Stimulated activated CD4-positive, alpha-beta T cell treated with anti-CD3 and anti-CD28 coated beads, Interleukin-2, amount 100 ng/mL, for 48 hours (primary cell): ENCODE measurements at regions not wholly inside any gene's neighbourhood (a gene's known extent, or its start where the extent isn't known, plus 50 kb on each side); places are given as distances from the start of the nearest gene placed in this dataset.

ENCODE experiments used
- DNase-seq, 2 donors: peaks; one replicate each; pipeline ENCODE4 v3.0.0-alpha.2; 2020

- no peak for DNase-seq
Measured at GRCh38 chr2:172372436-172372835, 55.0 kb upstream of the ITGA6 start.

GRCh38 chr2:172373076-172373475 is 54.3 kb upstream of the ITGA6 start:
- no peak for DNase-seq

GRCh38 chr2:172373766-172374165 is 53.6 kb upstream of the ITGA6 start:
- no peak for DNase-seq

GRCh38 chr2:172374318-172375240 is 52.8 kb upstream of the ITGA6 start:
- no peak for DNase-seq

DNA sequence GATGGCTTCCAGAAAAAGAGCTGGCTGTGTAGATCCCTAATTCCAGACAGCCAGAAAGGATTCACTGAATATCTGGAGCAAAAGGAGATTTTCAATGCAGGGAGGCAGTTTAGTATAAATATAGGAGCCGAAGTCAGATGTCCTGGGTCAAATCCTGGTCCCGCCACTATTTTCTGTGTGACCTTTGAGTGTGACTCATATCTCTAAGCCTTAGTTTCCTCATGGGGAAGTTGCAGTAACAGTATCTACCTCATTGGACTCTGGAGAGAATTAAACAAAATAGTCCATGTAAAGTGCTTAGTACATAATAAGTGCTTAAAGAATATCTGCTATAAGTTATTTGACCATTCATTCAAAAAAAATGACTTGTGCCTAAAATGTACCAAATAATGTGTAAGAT is 52.1 kb upstream of the ITGA6 start:
- DNase-seq, result no peak

DNA sequence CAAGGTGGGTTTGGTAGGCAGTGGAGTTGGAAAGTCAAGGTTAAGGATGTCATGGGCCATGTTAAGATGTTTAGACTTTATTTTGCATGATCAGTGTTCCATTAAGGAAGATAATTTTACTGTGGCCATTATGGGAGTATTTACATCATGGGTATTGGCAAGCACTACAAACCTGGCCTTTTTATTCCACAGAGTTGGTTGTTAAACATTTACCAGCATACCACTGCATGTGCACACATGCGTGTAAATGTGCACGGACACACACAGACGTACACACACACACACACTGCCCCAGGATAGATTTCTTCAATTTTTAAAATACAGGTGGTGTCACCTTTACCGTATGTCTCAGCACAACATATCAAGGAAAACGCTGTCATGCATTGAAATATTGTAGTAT is 51.4 kb upstream of the ITGA6 start:
- DNase-seq, result no peak

- no peak for DNase-seq
Measured at GRCh38 chr2:172376505-172377125, 50.8 kb upstream of the ITGA6 start.

DNA sequence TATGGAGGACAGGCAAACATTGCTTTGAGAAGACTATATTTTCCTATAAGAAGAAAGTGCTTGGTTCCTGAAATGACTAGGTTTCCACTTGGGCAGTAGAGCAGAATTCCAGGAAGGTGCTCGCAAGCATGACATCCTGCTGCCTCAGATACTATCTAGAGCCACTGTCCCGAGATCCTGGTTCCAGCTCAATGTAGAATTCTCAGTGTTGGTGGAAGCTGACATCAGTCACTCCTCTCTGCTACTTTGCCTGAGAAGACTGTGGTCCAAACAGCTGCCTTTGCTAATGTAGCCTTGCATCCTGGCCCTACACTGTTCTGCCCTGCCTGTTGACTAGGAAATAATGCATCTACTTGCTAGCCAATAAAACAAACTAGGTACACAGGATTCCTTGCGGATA is 50.0 kb upstream of the ITGA6 start:
- DNase-seq, result no peak
